ENCODE measurements at regions not wholly inside any gene's neighbourhood (a gene's known extent, or its start where the extent isn't known, plus 50 kb on each side); places are given as distances from the start of the nearest gene placed in this dataset.
A peak's percentile ranks its signal among the peaks of the same experiment; 100 is the strongest.

DNA sequence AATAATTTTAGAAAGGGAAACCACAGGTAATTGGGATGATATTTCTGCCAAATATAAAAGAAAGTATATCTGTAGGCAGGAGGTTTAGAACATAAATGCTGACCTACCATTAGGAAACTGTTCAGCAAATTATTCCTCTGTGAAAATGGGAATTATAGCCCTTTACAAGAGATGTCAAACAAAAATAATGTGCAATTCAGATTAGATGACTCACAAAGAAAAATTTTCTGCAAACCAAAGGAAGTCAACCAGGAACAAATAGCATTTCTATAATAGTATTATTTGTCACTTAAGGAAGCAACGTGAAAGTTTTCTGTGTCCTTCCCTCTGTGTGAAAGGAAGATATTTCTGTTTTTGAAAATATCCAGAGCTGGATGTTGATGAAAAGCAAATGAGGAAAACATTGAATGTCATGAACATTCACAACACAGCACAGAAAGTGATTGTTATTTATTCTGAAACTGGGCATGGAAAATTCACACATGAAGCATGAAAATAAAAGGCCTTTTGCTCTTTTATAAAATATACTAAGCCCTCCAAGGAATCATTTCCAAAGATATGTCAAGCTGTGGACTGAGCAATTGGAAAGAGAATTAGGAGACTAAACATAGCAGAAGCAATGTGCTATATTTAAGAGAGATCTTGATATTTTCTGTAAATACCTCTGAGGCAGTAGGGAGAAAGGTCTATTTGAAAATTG, 57.9 kb upstream of the SPHKAP start:
- TF ChIP-seq, protein P1, sequence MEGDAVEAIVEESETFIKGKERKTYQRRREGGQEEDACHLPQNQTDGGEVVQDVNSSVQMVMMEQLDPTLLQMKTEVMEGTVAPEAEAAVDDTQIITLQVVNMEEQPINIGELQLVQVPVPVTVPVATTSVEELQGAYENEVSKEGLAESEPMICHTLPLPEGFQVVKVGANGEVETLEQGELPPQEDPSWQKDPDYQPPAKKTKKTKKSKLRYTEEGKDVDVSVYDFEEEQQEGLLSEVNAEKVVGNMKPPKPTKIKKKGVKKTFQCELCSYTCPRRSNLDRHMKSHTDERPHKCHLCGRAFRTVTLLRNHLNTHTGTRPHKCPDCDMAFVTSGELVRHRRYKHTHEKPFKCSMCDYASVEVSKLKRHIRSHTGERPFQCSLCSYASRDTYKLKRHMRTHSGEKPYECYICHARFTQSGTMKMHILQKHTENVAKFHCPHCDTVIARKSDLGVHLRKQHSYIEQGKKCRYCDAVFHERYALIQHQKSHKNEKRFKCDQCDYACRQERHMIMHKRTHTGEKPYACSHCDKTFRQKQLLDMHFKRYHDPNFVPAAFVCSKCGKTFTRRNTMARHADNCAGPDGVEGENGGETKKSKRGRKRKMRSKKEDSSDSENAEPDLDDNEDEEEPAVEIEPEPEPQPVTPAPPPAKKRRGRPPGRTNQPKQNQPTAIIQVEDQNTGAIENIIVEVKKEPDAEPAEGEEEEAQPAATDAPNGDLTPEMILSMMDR (IDR thresholded peaks at IDR 0.05; ENCODE audit: low read depth, low read length): no peak
- DNase-seq (ENCODE audit: low read depth, low spot score): peak; percentile 1
- in situ Hi-C loops (cut with HindIII; ENCODE audit: low sequenced_read_pairs): no loop called here
- no peak overlapping the region for H3K4me3 ChIP-seq (ENCODE audit: low read depth, low read length)
